IPS-NIHi7 (cell line): ENCODE measurements at regions not wholly inside any gene's neighbourhood (a gene's known extent, or its start where the extent isn't known, plus 50 kb on each side); places are given as distances from the start of the nearest gene placed in this dataset.

Source experiments
- DNase-seq: peaks from one replicate; pipeline ENCODE4 v3.0.0; 2012; ENCODE audit warnings: mixed read lengths; ENCODE audit errors: extremely low spot score

- DNase-seq, result no peak
These were observed 302.8 kb downstream of the MATN1 start for GRCh38 chr1:30420519-30421050.

- peak; percentile 6 for DNase-seq
These were observed 303.6 kb downstream of the MATN1 start for GRCh38 chr1:30419831-30420230.

- DNase-seq, result peak; percentile 4
These were observed 304.3 kb downstream of the MATN1 start for GRCh38 chr1:30418939-30419720.

- DNase-seq, result peak; percentile 9
These were observed 305.1 kb downstream of the MATN1 start for GRCh38 chr1:30418061-30418938.

GRCh38 chr1:30417701-30418046 is 305.7 kb downstream of the MATN1 start:
- DNase-seq, result no peak

- peak; percentile 7 for DNase-seq
These were observed 306.2 kb downstream of the MATN1 start for GRCh38 chr1:30417001-30417700.

GRCh38 chr1:30416221-30416820 is 307.1 kb downstream of the MATN1 start:
- peak; percentile 5 for DNase-seq

GRCh38 chr1:30415171-30415940 is 308.0 kb downstream of the MATN1 start:
- DNase-seq, result peak; percentile 13

GRCh38 chr1:30414851-30415165 is 308.6 kb downstream of the MATN1 start:
- peak; percentile 1 for DNase-seq

- peak; percentile 7 for DNase-seq
These were observed 309.1 kb downstream of the MATN1 start for GRCh38 chr1:30414086-30414850.

- DNase-seq, result peak; percentile 5
These were observed 309.8 kb downstream of the MATN1 start for GRCh38 chr1:30413606-30414005.

- DNase-seq, result peak; percentile 16
These were observed 310.3 kb downstream of the MATN1 start for GRCh38 chr1:30413111-30413440.

- DNase-seq, result peak; percentile 10
These were observed 310.9 kb downstream of the MATN1 start for GRCh38 chr1:30412241-30413110.

- peak; percentile 2 for DNase-seq
These were observed 312.2 kb downstream of the MATN1 start for GRCh38 chr1:30411206-30411605.

- no peak for DNase-seq
These were observed 313.1 kb downstream of the MATN1 start for GRCh38 chr1:30410153-30410851.

- no peak for DNase-seq
These were observed 313.8 kb downstream of the MATN1 start for GRCh38 chr1:30409476-30410152.

GRCh38 chr1:30407865-30408580 is 315.4 kb downstream of the MATN1 start:
- no peak for DNase-seq
